Cardiac septum (tissue), 1 donor: ENCODE measurements at regions not wholly inside any gene's neighbourhood (a gene's known extent, or its start where the extent isn't known, plus 50 kb on each side); places are given as distances from the start of the nearest gene placed in this dataset.

Experiments used
- DNase-seq: peaks from one replicate; pipeline ENCODE4 v3.0.0-alpha.2; 2020; ENCODE audit warnings: low spot score
- intact Hi-C: fragments of 100-400 bp; cut with DNase I; formaldehyde crosslinking; loops from one replicate; pipeline ENCODE4 v1.14.0; 2022
- donor health status: DM: no; HTN: no; CAD: no.

DNA sequence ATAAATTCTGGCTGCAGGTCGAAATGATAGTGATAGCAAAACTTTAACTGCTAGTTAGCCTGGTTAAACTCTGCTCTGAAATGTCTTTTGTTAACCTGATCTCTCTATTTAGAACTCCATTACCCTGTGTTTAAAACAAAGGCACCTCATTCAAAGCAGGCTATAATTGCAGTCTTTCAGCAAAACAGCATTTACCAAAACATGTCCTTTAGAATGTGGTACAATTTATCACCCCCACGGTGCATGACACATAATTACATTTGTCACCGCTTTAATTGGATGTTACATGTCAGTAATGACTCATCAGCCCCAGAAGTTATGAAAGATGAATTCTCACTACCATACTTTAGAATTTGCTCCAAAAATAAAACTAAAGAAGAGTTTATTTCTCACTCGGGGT lies 295.4 kb downstream of the TOX3 start:
- no peak for DNase-seq
- intact Hi-C loops: no loop called here

DNA sequence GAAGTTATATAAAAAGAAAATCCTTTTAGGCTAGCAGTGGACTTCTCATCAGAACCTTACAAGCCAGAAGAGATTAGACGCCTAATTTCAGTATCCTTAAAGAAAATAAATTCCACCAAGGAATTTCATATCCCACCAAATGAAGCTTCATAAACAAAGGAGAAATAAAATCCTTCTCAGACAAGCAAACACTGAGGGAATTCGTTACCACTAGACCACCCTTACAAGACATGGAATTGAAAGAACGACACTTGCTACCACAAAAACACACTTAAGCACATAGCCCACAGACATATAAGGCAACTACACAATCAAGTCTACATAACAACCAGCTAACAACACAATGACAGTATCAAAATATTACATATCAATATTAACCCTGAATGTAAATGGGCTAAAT lies 299.2 kb downstream of the TOX3 start:
- intact Hi-C loops: no loop called here

DNA sequence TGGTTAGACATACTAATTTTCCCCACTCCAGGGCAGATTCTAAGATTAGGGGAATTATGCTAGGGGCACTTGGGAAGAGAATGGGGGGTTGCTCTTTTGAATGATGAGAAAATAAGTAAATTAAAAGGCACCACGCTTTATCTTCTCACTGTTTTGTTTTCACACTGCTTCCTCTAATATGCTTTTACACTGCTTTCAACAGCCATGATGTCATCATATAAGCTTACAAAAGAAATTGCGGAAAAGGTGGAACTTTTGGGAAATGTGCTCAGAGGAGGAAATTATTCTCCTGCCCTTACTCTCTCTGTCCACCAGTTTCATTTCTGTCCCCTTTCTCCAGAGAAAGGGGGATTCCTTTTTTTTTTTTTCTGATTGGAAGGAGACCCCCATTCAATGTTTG lies 308.2 kb downstream of the TOX3 start:
- no peak for DNase-seq
- intact Hi-C loops: no loop called here

More for the DNA sequence above, 299.2 kb downstream of the TOX3 start:
- no peak for DNase-seq

DNA sequence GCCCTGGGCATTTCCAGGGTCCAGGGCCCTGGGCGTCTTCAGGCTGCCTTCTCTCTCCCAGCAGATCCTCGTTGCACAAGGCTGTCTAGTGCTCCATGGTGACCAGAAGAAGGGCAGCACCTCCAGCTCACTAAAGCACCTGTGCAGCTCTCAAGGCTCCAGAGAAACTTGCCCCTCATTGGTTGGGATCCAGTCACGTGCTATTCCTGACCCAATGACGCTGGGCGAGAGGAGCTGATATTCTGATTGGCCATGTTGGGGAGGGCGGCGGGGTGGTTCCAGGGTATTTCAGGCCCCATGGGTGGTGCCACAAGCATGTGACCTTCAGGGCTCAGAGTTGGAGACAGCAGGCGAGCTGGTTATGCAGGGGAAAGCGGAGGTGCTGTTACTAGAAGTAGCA lies 309.1 kb downstream of the TOX3 start:
- intact Hi-C loops: no loop called here
- no peak for DNase-seq

DNA sequence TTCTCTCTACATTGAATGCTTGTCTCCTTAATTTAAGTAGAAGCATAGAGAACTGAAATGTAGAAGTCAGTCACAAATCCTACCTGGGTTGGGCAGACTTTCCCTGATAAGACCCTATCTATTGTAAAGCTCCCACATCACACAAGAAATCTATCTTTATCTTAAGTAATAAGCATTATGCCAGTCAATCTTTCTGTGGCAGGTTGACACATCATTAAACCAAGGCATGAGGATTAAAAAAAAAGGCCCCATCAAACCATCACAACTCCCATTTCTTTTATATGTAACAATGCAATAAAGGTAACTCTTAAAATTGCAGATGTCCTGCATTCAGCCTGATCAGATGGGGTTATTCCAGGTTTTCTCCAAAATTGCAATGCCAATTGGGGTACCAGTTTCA lies 311.8 kb downstream of the TOX3 start:
- DNase-seq: no peak
- intact Hi-C loops: no loop called here

DNA sequence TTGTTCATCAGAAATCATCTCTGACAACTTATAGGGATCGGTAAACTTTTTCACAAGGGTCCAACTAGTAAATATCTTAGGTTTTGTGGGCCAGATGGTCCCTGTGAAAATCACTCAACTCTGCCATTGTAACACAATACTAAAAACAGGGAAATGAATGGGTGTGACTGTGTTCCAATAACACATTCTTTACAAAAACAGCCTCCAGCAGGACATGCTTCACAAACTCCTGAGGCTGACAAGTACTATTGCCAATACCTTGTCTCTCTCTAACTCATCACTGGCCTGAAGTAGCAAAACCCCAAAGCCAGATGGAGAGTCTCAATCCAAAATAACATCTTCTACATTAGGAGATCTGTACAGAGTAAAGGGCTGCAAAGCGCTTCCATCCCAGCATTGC lies 312.3 kb downstream of the TOX3 start:
- intact Hi-C loops: no loop called here
- no peak for DNase-seq

DNA sequence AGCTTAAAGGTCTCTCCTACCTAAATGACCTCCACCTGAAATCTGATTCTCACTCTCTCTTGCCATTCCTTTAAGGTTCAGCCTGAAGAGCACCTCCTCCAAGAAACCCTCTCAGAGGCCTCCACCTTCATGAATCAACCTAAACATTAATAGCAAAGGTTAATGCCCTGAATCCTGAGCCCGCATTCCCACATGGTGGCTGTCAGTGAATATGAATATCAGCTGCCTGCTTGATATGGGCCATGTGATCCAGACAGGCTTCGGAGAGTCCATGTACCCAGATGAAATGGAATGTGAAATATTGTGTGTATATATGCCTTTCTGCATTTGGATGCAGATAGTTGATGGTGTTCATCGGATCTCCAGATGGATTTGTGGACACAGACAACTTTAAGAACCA lies 317.5 kb downstream of the TOX3 start:
- no peak for DNase-seq
- intact Hi-C loops: no loop called here

DNA sequence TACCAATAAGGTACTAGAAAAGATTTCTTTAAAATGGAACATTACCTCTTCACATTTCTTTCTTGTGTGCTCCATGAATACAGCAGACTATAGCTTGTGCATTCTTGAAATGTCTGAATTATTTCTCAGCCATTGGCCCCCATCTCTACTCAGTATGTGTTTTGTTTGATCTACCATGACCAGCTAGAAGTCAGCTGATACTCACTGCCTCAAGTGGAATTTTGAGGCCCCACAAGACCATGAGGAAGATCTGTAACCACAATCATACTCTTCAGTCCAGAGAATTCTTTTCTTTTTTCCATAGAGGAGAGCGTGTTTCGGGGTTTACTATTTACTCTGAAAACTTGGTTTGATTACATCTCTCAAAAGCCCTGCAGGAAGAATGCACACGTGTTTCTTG lies 319.1 kb downstream of the TOX3 start:
- no peak for DNase-seq

DNA sequence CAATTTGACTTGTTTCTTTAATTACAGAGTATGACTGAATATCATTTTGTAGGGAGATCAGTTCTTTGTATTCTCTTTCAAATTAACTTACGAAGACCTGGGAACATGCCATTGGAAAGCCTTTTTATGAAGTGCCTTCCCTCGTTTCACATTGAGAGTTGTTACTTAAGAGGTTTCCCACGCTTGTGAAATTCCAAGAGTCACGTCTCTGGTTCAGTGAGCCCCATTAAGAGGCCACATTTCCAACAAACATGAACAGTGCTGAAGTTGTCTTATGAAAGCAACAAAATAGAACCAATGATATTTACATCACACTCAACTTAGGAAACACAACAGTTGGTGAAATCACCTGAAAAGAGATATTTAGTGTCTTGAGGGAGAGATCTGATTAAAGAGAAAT lies 334.1 kb downstream of the TOX3 start:
- intact Hi-C loops: no loop called here
- no peak for DNase-seq

More for the DNA sequence above, 319.1 kb downstream of the TOX3 start:
- intact Hi-C loops: no loop called here

DNA sequence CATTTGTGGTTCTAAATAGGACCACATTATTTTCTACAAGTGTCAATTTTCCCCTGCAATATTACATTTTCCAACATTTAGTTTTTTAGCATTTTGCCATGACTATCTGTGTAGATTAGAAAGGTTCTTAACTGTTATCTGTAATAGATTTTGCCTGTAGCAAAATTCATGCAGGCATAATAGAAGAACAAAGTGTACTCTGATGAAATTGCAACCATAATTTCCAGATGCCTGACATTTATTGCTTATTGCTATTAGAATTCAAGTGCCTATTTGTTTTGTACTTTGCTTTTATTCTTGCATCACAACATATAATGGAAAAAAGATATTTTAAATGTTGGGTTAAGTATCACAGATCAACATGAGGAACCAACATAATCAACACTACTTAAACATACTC lies 337.7 kb downstream of the TOX3 start:
- no peak for DNase-seq
- intact Hi-C loops: no loop called here

DNA sequence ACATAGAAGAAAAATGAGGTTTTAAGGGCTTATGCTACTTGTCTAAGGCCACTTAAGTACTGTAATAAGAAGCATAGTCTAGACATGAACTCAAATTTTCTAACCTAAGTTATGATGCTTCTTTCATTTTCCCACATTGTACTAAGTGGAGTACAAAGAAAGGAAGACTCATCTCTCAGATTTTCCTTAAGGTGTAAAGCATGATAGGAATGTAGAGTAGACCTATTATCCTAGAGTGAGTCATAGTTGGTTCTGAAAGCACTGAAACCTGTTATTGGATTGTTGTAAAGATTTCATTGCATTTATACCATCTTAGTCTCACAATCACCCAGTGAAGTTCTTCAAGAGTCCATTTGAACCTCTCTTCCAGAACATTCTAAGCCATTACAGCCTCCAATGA lies 343.8 kb downstream of the TOX3 start:
- DNase-seq: no peak
- intact Hi-C loops: no loop called here

DNA sequence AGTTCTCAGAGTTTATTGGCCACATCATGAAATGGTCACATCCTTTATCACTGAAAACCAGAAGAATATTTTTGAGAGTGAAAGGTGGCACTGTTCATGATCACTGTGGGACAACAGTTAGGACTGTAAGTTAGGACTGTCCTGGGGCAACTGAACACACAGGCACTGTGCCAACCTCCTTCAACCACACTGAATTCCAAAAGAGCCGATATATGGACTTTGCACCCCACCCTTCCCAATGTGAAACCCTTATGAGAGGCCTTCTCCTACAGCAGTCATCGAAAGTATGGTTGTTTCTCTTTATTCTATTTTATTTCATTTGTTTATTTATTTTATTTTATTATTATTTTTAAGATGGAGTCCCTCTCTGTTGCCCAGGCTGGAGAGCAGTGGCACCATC lies 353.5 kb downstream of the TOX3 start:
- DNase-seq: no peak
- intact Hi-C loops: loop anchor here (5.0 kb wide), 2 partner anchors 719 to 829 kb away; no protein-coding TSS in a partner anchor

DNA sequence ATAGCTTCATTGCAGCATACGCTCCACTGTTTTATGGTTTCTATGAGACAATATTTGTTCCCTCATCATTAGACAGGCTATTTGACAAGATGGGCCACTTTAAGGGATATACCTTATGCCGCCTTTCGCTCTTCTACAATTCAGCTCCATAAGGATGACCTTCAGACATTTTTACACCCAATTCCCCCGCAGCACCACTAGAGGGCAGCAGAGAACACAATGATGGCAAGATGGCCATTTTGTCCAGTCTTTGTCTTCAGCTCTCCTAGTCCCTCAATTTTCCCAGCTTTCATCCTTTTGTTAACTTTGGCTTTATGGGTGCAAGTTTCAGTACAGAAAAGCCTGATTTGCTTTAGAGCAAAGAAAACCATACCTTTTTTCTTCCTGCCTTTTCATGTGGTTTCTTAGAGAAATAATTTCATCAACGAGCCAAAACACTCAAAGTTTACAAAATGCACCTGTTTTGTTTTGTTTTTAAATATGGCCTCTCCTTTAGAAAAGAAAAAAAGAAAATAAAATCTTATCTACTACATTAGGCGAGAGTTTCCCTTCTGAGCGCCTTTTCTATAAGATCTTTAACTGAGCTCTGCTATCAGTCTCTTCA lies 355.3 kb downstream of the TOX3 start:
- intact Hi-C loops: loop anchor here (5.0 kb wide), 2 partner anchors 721 to 831 kb away; no protein-coding TSS in a partner anchor
- DNase-seq: no peak

DNA sequence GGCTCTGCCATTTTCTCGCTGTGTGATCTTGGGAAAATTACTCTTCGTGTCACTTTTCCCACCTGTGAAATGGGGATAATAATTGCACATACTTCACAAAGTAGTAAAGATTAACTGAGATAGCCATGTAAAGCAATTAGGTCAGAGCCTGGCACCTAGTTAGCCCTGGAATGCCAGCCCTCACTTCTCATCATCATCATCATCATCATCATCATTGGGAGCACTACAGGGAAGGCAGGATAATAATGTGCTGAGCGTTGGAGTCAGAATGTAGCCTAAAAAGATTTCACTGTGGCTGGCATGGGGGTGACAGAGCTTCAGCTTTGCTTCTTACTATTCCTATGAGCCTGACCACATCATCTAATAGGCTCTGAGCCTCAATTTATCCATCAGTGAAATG lies 362.6 kb downstream of the TOX3 start:
- intact Hi-C loops: no loop called here
- no peak for DNase-seq

DNA sequence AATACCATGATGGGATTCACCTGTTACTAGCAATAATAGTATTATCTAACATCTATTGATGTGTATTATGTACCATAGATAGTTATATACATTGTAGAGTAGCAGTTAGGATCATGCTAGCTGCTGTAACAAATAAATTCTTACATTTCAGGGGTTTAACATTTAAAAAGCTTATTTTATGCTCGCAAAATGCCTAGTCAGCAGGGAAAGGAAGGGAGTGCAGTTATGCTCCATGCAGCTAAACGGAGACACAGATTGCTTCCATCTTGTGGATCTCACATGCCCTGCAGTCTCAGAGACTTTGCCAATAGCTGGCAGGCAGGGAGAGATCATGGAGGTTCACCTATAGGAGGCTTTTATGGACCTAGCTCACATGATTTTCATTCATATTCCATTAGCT lies 364.1 kb downstream of the TOX3 start:
- intact Hi-C loops: no loop called here

DNA sequence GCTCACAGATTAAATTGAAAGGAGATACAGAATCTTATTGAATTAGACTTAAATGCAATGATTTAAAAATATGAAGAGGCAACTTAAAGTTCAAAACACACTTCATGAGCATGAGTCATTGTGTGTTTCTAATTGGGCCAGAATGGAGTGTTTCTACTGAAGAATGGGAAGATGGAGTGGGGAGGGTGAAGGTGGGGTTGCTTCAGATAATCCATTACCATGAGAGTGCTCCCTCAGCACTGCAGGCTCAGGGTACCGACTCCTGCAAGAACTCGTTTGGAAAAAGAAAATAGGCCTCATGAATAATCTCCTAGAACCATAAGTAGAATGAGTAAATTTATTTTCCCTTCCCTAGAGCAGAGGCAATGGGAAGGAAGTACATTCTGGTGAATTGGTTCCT lies 372.8 kb downstream of the TOX3 start:
- DNase-seq: no peak
- intact Hi-C loops: no loop called here

More for the DNA sequence above, 364.1 kb downstream of the TOX3 start:
- DNase-seq: no peak

DNA sequence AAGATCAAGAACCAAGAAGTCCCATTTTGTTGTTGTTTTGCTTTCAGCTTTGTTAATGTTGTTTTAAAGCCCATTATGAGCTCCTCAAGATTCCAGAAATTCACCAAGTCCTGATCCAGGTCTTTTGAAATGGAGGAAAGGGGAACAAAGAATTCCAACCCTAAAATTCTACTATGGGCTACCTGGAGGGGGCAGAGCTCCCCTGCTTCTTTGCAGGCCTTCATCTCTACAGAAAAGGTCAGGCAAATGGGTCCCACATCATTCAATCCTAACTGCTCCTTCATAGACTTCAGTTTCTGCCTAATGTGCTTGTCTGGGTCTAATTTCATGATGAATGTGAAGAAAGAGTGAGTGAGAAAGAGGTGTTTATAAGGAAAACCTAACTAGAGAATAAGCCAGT lies 375.5 kb downstream of the TOX3 start:
- intact Hi-C loops: no loop called here
- DNase-seq: no peak

DNA sequence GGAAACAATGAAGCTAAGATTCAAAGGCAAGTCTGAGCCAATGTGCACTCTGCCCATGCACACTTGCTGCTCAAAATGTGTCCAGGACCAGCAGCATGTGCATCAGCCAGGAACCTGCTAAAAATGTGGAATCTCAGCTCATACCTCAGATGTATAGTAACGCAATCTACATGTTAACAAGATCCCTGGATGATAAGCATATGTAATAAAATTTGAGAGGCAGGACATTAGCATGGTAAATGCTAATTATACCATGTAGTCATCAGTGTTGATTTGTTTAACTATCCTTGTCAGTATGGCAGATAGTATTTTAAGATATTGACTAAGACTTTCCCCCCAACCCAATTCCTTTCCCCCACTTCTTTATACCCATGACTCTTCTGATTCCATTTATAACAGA lies 379.6 kb downstream of the TOX3 start:
- DNase-seq: no peak
- intact Hi-C loops: no loop called here

DNA sequence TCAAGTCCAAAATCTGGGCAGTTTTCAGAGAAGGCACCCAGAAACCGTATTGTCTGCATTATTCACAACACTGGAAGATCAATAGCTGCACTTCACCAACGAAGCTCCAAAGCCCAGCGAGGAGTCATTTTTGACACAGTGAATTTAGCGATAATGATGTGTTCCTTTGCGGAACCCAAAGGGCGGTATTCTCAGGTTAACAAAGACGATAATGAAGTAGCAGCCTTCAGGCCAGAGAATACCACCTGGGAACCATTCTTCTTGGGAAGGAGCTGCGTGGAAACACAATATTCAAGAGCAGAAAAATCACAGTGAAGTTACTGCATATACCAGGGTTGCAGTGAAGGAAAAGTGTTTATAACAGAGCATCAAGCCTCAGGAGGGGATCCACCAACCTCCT lies 381.0 kb downstream of the TOX3 start:
- no peak for DNase-seq
- intact Hi-C loops: no loop called here

DNA sequence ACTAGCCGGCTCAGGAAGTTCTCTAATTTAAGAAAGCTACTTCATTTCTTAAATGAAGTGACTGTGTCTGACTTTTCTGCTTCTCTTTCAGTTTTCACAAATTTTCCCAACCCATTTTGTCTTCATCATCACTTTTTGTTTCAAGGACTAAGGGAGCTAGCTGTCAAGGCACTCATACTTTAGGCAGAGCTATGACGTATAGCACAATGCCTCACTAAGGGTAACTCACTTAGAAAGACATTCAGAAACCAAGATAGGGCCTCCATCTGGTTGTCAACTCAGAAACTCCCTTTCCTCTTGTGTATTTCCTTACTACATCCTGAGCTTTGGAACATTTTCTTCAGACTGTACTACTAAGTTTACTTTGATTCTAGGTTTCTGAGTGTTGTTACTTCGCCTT lies 397.9 kb downstream of the TOX3 start:
- DNase-seq: no peak
- intact Hi-C loops: no loop called here

DNA sequence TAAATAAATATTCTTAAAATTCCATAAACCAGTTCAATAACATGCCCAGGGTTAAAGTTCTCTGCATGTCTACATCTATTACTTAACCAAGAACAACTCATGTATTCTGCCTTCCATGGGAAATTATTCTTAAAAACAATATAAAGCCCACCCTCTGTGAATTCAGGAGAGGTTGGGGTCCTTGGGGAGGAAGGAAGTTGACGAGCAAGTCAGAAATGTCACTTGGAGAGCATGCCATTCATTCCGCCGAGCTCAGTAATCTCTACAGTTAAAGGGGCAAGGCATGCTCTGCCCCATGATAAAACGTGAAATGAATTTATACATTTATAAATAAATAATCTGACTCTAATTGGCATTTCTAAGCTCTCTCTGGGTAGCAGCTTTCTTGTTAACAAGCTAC lies 405.1 kb downstream of the TOX3 start:
- intact Hi-C loops: no loop called here

DNA sequence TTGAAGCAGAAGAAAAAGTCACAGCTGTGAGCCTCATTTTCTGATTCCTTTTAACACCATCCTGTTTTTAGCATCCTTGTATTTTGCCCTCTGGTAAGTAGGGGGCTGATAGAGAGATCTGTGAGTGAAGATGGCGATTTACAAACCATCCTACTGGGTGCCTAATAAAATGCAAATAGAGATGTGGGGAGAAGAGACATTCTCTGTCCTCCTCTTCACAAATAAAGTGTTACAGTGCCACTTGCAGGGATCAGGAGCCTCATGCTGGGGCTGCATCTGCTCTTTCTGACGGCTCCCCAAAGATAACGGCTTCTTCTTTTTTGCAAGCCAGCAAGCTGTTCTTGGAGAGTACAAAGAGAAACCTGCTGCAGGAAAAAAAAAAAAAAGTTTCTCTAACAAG lies 418.6 kb downstream of the TOX3 start:
- no peak for DNase-seq
- intact Hi-C loops: no loop called here

More for the DNA sequence above, 405.1 kb downstream of the TOX3 start:
- DNase-seq: no peak
